ENCODE measurements at regions not wholly inside any gene's neighbourhood (a gene's known extent, or its start where the extent isn't known, plus 50 kb on each side); places are given as distances from the start of the nearest gene placed in this dataset.

DNA sequence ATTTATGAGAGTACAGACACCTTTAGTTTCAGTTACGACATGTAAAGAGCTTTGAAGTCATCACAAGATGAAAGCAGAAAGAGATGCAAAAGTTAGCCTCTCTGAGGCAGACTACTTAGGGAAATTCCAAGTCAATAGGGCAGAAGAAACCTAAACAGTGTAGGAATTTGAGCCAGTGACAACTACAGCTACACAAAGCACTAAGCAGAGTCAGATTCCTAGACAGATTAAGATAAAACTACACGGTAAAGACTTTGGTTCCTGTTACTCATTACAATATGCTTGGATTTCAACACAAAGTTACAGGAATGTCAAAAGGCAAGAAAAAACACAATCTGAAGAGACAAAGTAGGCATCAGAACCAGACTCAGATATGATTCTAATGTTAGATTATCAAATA, 1302.3 kb downstream of the FSCB start:
- peaks cover 2% of the 10 kb centered on the region for H3K9me3 Mint-ChIP-seq (ENCODE audit: low read depth)
- H3K4me1 Mint-ChIP-seq (ENCODE audit: low read depth) = no peaks in the 10 kb centered on the region
- no peak overlapping the region for H3K27ac Mint-ChIP-seq (ENCODE audit: unreplicated experiment)
- no peak for DNase-seq (ENCODE audit: low spot score)
- no peak overlapping the region for H3K4me3 Mint-ChIP-seq (ENCODE audit: unreplicated experiment)
- peaks cover 4% of the 10 kb centered on the region for H3K27me3 Mint-ChIP-seq (ENCODE audit: low read depth)
- no peak for TF ChIP-seq CTCF (IDR thresholded peaks at IDR 0.05)
- no peaks in the 10 kb centered on the region for H3K36me3 Mint-ChIP-seq (ENCODE audit: low read depth)

GRCh38 chr14:43200519-43200918, 1306.6 kb downstream of the FSCB start:
- Mint-ChIP-seq H3K36me3 (ENCODE audit: low read depth) (no peaks in the 10 kb centered on the region), H3K9me3 (ENCODE audit: low read depth) (no peaks in the 10 kb centered on the region), H3K4me1 (ENCODE audit: low read depth) (no peaks in the 10 kb centered on the region), H3K27me3 (ENCODE audit: low read depth) (no peaks in the 10 kb centered on the region), H3K4me3 (ENCODE audit: unreplicated experiment) (no peak overlapping the region), H3K27ac (ENCODE audit: unreplicated experiment) (no peak overlapping the region)
- DNase-seq (ENCODE audit: low spot score) = no peak
- TF ChIP-seq CTCF (IDR thresholded peaks at IDR 0.05) = no peak

- no peaks in the 10 kb centered on the region for H3K4me1 Mint-ChIP-seq (ENCODE audit: low read depth)
- H3K27ac Mint-ChIP-seq (ENCODE audit: unreplicated experiment) = no peak overlapping the region
- no peak overlapping the region for H3K4me3 Mint-ChIP-seq (ENCODE audit: unreplicated experiment)
- DNase-seq (ENCODE audit: low spot score) = no peak
- H3K36me3 Mint-ChIP-seq (ENCODE audit: low read depth) = no peaks in the 10 kb centered on the region
- TF ChIP-seq CTCF (IDR thresholded peaks at IDR 0.05) = no peak
- no peaks in the 10 kb centered on the region for H3K27me3 Mint-ChIP-seq (ENCODE audit: low read depth)
- H3K9me3 Mint-ChIP-seq (ENCODE audit: low read depth) = no peaks in the 10 kb centered on the region
Measured at GRCh38 chr14:43198465-43198864, 1308.6 kb downstream of the FSCB start.

- no peak overlapping the region for H3K27ac Mint-ChIP-seq (ENCODE audit: unreplicated experiment)
- no peak for DNase-seq (ENCODE audit: low spot score)
- H3K27me3 Mint-ChIP-seq (ENCODE audit: low read depth) = no peaks in the 10 kb centered on the region
- no peak for TF ChIP-seq CTCF (IDR thresholded peaks at IDR 0.05)
- H3K4me3 Mint-ChIP-seq (ENCODE audit: unreplicated experiment) = no peak overlapping the region
- no peaks in the 10 kb centered on the region for H3K36me3 Mint-ChIP-seq (ENCODE audit: low read depth)
- no peaks in the 10 kb centered on the region for H3K4me1 Mint-ChIP-seq (ENCODE audit: low read depth)
- peaks cover 14% of the 10 kb centered on the region for H3K9me3 Mint-ChIP-seq (ENCODE audit: low read depth)
Measured at GRCh38 chr14:43184540-43184939, 1322.5 kb downstream of the FSCB start.

DNA sequence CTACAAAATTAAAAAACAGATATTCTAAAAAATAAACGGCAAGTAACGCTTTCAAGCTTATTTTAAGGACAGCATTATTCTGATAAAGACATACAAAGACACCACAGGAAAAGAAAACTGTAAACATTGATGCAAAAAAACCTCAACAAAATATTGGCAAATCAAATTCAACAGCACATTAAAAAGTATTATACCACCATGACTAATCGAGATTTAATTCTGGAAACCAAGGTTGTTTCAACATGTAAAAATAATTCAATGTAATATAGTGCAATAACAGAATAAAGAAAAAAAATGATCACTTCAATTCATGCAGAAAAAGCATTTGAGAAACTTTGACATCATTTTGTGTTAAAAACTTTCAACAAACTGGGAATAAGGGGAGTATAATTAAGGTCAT, 1323.2 kb downstream of the FSCB start:
- no peaks in the 10 kb centered on the region for H3K4me1 Mint-ChIP-seq (ENCODE audit: low read depth)

More for the DNA sequence above, 1323.2 kb downstream of the FSCB start:
- Mint-ChIP-seq H3K27ac (ENCODE audit: unreplicated experiment) (no peak overlapping the region), H3K4me3 (ENCODE audit: unreplicated experiment) (no peak overlapping the region), H3K9me3 (ENCODE audit: low read depth) (peaks cover 8% of the 10 kb centered on the region), H3K27me3 (ENCODE audit: low read depth) (no peaks in the 10 kb centered on the region), H3K36me3 (ENCODE audit: low read depth) (no peaks in the 10 kb centered on the region)
- DNase-seq (ENCODE audit: low spot score) = no peak
- TF ChIP-seq CTCF (IDR thresholded peaks at IDR 0.05) = no peak

All from chondrocyte (in vitro differentiated cells).